ENCODE measurements at regions not wholly inside any gene's neighbourhood (a gene's known extent, or its start where the extent isn't known, plus 50 kb on each side); places are given as distances from the start of the nearest gene placed in this dataset.

- no peak overlapping the region; the same call in 1 of the 2 replicates for H3K27ac ChIP-seq
- TF ChIP-seq, protein P1, sequence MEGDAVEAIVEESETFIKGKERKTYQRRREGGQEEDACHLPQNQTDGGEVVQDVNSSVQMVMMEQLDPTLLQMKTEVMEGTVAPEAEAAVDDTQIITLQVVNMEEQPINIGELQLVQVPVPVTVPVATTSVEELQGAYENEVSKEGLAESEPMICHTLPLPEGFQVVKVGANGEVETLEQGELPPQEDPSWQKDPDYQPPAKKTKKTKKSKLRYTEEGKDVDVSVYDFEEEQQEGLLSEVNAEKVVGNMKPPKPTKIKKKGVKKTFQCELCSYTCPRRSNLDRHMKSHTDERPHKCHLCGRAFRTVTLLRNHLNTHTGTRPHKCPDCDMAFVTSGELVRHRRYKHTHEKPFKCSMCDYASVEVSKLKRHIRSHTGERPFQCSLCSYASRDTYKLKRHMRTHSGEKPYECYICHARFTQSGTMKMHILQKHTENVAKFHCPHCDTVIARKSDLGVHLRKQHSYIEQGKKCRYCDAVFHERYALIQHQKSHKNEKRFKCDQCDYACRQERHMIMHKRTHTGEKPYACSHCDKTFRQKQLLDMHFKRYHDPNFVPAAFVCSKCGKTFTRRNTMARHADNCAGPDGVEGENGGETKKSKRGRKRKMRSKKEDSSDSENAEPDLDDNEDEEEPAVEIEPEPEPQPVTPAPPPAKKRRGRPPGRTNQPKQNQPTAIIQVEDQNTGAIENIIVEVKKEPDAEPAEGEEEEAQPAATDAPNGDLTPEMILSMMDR (IDR thresholded peaks at IDR 0.05): no peak
- TF ChIP-seq ZFX (IDR thresholded peaks at IDR 0.05; ENCODE audit: borderline replicate concordance): no peak
Observed at GRCh38 chr6:63496361-63496804, 75.9 kb upstream of the LOC128125822 start.

- H3K27ac ChIP-seq: no peak overlapping the region
- TF ChIP-seq ZFX (IDR thresholded peaks at IDR 0.05; ENCODE audit: borderline replicate concordance): no peak
- TF ChIP-seq, protein P1 (IDR thresholded peaks at IDR 0.05): no peak
Observed at GRCh38 chr6:63502156-63502555, 70.1 kb upstream of the LOC128125822 start.

DNA sequence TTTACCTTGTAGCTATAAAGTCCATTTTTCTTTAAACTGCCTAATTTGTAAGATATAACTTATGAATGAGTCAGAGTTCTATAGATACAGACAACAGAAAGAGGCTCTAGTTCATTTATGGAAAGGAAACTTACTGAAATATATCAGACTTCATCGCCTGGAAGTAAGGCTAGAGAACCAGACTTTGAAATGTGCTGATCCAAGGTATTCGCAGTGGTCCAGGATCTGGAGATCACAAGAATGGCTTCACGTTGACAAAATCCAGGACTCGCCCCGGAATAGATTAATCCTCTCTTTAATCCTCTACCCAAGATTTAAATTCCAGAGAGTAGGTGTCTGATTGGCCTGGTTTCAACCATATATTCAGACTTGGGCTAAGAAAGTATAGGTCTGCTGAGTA, 69.1 kb upstream of the LOC128125822 start:
- TF ChIP-seq ZFX (IDR thresholded peaks at IDR 0.05; ENCODE audit: borderline replicate concordance): no peak
- TF ChIP-seq, protein P1 (IDR thresholded peaks at IDR 0.05): no peak
- H3K27ac ChIP-seq: no peak overlapping the region

DNA sequence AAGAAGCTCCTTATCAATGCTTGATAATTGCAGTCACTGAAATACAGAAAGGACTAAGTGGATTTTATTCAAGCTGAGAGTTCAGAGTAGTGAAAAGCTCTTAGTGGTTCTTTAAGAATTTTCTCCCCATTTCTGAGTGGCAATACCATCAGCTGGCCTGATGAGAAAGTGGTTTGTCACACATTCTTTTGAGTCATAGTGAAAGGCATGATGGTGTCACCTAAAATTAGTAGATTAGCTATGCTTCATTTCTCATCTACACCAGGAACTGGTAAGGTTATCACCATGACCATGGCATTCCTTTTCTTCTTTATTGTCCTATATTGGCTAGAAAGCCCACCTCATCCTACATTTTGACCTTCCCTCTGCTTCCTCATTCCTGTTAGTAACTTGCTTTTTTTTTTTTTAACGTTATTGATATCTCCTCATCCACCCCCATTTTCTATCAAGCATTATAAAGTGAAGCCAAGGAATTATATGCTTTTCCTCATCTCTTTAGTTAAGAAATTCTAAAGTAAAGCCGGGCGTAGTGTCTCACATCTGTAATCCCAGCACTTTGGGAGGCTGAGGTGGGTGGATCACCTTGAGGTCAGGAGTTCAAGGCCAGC, 67.4 kb upstream of the LOC128125822 start:
- TF ChIP-seq ZFX (IDR thresholded peaks at IDR 0.05; ENCODE audit: borderline replicate concordance): no peak
- TF ChIP-seq, protein P1 (IDR thresholded peaks at IDR 0.05): no peak
- no peak overlapping the region for H3K27ac ChIP-seq

GRCh38 chr6:63507096-63507495, 65.2 kb upstream of the LOC128125822 start:
- H3K27ac ChIP-seq: no peak overlapping the region
- TF ChIP-seq, protein P1 (IDR thresholded peaks at IDR 0.05): no peak
- no peak for TF ChIP-seq ZFX (IDR thresholded peaks at IDR 0.05; ENCODE audit: borderline replicate concordance)

DNA sequence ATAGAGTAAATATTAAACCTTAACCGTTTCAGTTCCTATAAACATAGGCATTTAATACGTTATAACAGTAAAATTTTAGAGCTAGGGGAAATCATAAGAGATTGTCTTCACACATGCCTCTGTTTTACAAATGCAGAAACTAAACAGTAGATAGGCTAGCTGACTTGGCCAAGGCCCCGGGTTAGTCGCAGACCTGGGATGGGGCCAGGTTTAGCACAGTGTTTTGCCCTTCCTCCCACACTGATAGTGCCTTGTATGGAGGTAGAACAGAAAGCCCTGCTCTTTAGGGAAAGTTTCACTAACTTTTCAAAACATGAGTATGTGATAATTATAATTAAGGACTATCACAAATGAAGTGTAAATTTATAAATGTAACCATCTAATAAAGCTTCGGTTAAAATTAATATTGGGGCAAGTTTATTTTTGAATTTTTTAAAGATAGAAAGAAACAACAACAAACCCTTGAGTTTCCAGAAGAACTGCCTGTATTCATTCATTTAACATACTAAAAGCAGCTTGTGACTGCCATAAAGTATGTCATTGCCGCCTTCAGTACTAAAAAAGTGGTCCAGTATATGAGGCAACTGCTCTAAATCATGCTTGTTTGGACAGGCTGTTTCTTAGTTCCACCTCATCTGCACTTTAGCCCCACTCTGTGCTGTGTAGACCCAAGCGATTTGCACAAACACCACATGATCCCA, 62.5 kb upstream of the LOC128125822 start:
- no peak for TF ChIP-seq ZFX (IDR thresholded peaks at IDR 0.05; ENCODE audit: borderline replicate concordance)
- TF ChIP-seq, protein P1 (IDR thresholded peaks at IDR 0.05): no peak
- H3K27ac ChIP-seq: peak overlapping the region; percentile 29

GRCh38 chr6:63510353-63510686, 62.0 kb upstream of the LOC128125822 start:
- H3K27ac ChIP-seq: peak overlapping the region; percentile 29
- no peak for TF ChIP-seq ZFX (IDR thresholded peaks at IDR 0.05; ENCODE audit: borderline replicate concordance)
- TF ChIP-seq, protein P1 (IDR thresholded peaks at IDR 0.05): no peak
